ENCODE measurements at regions not wholly inside any gene's neighbourhood (a gene's known extent, or its start where the extent isn't known, plus 50 kb on each side); places are given as distances from the start of the nearest gene placed in this dataset.

DNA sequence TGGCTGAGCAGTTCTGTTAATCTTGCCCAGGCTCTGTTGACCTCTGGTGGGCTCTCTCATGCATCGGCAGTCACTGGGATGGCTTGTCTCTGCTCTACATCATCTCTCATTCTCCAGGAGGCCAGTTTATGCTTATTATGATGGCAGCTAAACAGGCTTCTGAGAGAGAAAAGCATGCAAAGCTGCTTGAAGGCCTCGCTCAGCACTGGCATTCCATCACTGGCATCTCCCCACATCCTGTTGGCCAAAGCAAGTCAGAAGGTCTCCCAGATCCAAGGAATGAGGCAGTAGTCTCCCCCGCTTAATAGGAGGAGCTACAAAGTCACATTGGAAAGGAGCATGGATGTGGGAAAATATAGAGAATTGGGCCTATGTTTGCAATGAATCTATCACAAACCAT is 212.6 kb downstream of the ZNF621 start:
- TF ChIP-seq, protein P1, sequence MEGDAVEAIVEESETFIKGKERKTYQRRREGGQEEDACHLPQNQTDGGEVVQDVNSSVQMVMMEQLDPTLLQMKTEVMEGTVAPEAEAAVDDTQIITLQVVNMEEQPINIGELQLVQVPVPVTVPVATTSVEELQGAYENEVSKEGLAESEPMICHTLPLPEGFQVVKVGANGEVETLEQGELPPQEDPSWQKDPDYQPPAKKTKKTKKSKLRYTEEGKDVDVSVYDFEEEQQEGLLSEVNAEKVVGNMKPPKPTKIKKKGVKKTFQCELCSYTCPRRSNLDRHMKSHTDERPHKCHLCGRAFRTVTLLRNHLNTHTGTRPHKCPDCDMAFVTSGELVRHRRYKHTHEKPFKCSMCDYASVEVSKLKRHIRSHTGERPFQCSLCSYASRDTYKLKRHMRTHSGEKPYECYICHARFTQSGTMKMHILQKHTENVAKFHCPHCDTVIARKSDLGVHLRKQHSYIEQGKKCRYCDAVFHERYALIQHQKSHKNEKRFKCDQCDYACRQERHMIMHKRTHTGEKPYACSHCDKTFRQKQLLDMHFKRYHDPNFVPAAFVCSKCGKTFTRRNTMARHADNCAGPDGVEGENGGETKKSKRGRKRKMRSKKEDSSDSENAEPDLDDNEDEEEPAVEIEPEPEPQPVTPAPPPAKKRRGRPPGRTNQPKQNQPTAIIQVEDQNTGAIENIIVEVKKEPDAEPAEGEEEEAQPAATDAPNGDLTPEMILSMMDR (IDR thresholded peaks at IDR 0.05; ENCODE audit: low read depth, low read length, missing control alignments) = no peak
- H3K4me3 ChIP-seq (ENCODE audit: low read depth, low read length) = no peak overlapping the region
- DNase-seq (ENCODE audit: low read depth) = no peak

DNA sequence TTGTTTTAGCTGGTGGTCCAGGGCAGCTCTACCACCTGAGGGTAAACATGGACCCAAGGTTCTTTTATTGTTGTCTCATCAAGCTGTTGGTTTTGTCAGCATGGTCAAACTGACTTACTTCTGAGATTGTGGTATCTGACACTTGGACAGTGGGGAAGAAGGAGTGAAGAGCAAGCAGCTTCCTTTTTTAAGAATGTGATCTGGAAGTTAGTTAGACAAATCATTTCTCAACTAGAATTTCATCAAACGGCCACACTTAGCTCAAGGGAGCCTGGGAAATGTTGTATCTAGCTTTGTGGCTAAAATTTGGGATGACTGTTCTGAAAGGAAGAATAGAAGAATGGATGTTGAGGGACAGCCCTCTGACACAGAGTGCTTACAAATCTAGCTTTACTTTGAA is 215.2 kb downstream of the ZNF621 start:
- no peak for DNase-seq (ENCODE audit: low read depth)
- TF ChIP-seq, protein P1 (IDR thresholded peaks at IDR 0.05; ENCODE audit: low read depth, low read length, missing control alignments) = no peak
- H3K4me3 ChIP-seq (ENCODE audit: low read depth, low read length) = no peak overlapping the region

DNA sequence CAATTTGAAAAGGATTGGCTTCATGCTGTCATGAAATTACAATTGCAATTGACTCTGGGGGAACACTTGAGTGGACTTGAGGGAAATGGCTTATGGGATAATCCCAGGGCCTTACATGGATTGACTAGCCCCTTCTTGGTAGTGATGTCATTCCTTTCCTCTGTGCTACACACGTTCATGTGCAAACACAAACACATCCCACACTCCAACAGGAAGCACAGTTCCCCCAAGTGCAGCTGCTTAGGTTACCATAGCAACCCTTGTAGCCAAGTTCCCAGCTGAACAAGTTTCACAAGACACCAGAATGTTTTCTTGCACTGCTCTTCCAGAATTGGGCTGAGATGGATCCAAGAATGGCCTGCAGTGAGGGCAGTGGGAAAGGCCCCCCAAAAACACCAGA is 217.0 kb downstream of the ZNF621 start:
- H3K4me3 ChIP-seq (ENCODE audit: low read depth, low read length) = no peak overlapping the region
- TF ChIP-seq, protein P1 (IDR thresholded peaks at IDR 0.05; ENCODE audit: low read depth, low read length, missing control alignments) = no peak
- no peak for DNase-seq (ENCODE audit: low read depth)

DNA sequence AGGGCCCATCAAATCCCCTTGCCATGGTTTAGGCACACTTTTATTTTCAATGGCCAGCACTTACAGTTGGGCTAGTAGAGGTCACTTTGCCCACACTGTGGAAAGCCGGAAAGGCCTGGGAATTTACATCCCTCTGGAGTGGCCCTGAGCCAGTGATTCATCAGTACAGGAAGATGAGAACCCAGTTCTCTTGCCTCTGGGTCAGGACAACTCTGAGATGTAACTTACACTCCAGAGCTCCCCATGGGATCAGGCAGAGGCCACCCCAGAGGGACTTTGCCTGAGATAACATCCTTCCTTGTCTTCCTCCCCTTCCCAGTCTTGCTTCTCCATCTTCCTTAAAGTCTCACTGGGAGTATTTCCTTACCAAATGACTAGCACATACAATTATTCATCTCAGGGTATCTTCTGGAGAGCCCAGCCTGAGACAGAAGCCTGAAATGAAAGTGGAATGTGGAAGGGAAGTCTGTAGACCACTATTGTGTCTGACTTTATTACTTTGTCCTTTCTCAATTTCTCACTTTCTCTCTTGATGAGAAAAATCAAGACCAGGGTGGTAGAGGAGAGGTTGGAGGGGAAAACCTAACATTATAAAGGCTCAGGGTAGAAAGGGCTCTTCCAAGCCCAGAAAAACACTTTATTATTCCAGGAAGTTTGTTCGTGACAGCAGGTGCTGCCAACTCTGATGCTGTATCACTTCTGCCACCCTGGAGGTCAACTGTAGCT is 220.8 kb downstream of the ZNF621 start:
- no peak overlapping the region for H3K4me3 ChIP-seq (ENCODE audit: low read depth, low read length)
- TF ChIP-seq, protein P1 (IDR thresholded peaks at IDR 0.05; ENCODE audit: low read depth, low read length, missing control alignments) = no peak

DNA sequence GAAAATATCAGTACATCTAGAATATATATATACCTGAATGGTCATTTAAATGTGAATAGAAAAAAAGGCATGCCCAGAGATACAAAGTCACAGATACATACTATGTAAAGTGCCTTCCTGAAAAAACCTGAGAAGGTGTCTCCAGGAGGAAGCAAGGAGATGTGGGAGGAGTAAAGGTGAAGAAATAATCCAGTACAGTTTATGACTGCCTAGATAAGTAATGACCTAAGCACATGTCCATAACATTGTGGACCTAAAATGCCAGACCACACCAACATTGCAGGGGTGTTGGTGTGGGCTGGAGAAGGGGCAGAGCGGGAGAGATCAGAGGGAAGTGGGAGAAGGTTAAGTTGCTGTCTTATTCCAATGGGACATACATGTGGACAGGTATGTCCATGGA is 226.9 kb downstream of the ZNF621 start:
- no peak overlapping the region for H3K4me3 ChIP-seq (ENCODE audit: low read depth, low read length)
- TF ChIP-seq, protein P1 (IDR thresholded peaks at IDR 0.05; ENCODE audit: low read depth, low read length, missing control alignments) = no peak
- no peak for DNase-seq (ENCODE audit: low read depth)

More for the DNA sequence above, 220.8 kb downstream of the ZNF621 start:
- DNase-seq (ENCODE audit: low read depth) = no peak

DNA sequence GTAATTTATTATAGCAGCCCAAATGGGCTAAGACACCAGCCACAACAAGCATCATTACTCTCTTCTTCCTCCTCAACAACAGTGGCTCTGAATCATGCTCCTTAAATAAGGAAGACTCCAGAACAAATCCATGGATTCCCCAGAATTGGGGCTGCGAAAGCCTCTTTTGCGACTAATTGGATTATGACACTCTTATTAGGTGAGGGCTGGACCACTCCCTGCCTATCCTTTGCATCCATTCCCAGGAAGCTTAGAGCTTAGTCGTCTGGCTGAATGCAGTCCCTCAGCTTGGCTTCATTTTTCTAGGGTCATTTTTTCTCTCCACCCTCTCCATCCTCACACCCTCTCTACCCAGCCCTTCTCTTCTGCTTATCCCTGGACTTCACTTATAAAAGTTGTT is 227.7 kb downstream of the ZNF621 start:
- no peak overlapping the region for H3K4me3 ChIP-seq (ENCODE audit: low read depth, low read length)
- DNase-seq (ENCODE audit: low read depth) = no peak
- TF ChIP-seq, protein P1 (IDR thresholded peaks at IDR 0.05; ENCODE audit: low read depth, low read length, missing control alignments) = no peak

DNA sequence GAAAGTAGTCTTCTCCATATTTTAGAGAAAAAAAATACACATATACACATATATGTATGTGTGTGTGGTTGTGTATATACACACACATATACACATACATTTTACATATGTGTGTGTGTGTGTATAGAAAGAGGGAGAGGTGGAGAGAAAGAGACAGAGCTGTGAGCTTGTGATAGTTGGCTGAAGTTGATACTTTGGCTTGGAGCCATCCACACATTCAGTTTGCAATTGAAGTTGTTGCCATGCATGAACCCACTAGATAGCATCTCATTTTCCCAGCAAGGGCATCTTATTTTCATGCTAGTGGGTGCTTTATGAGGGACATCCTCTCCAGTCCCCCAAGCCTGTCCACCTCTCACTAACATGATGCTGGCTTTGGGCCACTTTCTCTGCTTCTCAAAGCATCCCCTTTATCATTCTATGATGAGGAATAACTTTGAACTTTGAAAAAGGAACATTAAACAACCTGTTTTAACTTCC is 228.6 kb downstream of the ZNF621 start:
- H3K4me3 ChIP-seq (ENCODE audit: low read depth, low read length) = no peak overlapping the region
- TF ChIP-seq, protein P1 (IDR thresholded peaks at IDR 0.05; ENCODE audit: low read depth, low read length, missing control alignments) = no peak
- no peak for DNase-seq (ENCODE audit: low read depth)

Measured in GM12864 (cell line).